Fibroblast of mammary gland (primary cell): ENCODE measurements at regions not wholly inside any gene's neighbourhood (a gene's known extent, or its start where the extent isn't known, plus 50 kb on each side); places are given as distances from the start of the nearest gene placed in this dataset.

ENCODE experiments used
- DNase-seq: peaks from one replicate; pipeline ENCODE4 v3.0.0-alpha.2; 2010; ENCODE audit warnings: low read depth
- H3K4me3 ChIP-seq: 2 replicates; pipeline ENCODE4 v1.5.1; 2011; ENCODE audit warnings: low read depth, mild to moderate bottlenecking, low read length, moderate library complexity; ENCODE audit not compliant: control insufficient read depth
- TF ChIP-seq, protein P1 (sequence below): conservative IDR thresholded peaks from 2 replicates; pipeline ENCODE4 v1.5.1; 2011; ENCODE audit warnings: low read depth, low read length, inconsistent platforms; ENCODE audit not compliant: control insufficient read depth, insufficient read depth

DNA sequence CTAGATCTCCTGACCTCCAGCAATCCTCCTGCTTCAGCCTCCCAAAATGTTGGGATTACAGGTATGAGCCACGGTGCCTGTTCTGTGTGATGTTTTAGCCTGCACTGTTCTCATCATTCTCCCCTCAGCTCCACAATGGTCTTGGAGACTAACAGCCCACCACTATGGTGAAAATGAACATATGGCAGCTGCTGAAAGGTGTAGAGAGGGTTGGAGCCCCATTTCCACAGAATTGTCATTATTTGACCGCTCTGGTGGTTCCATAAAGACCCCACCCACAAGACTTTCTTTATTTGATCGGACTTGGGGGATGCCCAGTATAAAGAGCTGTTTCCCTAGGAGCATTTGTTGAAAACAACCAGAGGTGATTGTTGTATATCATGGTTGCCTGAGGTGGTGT, 67.9 kb upstream of the SEPTIN5 start:
- TF ChIP-seq, protein P1, sequence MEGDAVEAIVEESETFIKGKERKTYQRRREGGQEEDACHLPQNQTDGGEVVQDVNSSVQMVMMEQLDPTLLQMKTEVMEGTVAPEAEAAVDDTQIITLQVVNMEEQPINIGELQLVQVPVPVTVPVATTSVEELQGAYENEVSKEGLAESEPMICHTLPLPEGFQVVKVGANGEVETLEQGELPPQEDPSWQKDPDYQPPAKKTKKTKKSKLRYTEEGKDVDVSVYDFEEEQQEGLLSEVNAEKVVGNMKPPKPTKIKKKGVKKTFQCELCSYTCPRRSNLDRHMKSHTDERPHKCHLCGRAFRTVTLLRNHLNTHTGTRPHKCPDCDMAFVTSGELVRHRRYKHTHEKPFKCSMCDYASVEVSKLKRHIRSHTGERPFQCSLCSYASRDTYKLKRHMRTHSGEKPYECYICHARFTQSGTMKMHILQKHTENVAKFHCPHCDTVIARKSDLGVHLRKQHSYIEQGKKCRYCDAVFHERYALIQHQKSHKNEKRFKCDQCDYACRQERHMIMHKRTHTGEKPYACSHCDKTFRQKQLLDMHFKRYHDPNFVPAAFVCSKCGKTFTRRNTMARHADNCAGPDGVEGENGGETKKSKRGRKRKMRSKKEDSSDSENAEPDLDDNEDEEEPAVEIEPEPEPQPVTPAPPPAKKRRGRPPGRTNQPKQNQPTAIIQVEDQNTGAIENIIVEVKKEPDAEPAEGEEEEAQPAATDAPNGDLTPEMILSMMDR: no peak
- no peak overlapping the region for H3K4me3 ChIP-seq
- DNase-seq: no peak

DNA sequence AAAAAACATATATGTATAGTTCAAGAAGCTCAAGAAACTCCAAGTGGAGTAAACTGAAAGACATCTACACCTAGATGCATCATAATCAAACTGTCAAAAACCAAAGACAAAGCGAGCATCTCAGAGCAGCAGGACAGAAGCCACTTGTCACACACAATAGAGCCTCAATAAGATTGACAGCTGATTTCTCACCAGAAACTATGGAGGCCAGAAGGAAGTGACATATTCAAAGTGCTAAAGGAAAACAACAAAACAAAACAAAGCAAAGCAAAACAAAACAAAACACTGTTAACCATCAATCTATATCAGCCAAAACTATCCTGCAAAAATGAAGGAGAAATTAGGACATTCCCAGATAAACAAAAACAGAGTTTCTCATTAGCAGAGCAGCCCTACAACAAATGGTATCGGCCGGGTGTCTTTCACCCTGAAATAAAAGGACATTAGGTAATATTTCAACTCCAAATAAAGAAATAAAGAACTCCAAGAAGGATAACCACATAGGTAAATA, 65.8 kb upstream of the SEPTIN5 start:
- no peak for DNase-seq
- TF ChIP-seq, protein P1: no peak
- H3K4me3 ChIP-seq: no peak overlapping the region

DNA sequence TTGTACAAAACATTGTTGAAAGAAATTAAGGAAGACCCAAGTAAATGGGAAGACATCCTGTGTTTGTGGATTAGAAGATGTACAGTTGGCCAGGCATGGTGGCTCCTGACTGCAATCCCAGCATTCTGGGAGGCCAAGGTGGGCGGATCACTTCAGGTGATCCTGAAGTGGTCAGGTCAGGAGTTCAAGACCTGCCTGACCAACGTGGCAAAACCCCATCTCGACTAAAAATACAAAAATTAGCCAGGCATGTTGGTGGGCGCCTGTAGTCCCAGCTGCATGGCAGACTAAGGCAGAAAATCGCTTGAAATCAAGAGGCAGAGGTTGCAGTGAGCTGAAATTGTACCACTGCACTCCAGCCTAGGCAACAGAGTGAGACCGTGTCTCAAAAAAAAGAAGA, 62.0 kb upstream of the SEPTIN5 start:
- no peak for DNase-seq
- no peak overlapping the region for H3K4me3 ChIP-seq
- TF ChIP-seq, protein P1: no peak

DNA sequence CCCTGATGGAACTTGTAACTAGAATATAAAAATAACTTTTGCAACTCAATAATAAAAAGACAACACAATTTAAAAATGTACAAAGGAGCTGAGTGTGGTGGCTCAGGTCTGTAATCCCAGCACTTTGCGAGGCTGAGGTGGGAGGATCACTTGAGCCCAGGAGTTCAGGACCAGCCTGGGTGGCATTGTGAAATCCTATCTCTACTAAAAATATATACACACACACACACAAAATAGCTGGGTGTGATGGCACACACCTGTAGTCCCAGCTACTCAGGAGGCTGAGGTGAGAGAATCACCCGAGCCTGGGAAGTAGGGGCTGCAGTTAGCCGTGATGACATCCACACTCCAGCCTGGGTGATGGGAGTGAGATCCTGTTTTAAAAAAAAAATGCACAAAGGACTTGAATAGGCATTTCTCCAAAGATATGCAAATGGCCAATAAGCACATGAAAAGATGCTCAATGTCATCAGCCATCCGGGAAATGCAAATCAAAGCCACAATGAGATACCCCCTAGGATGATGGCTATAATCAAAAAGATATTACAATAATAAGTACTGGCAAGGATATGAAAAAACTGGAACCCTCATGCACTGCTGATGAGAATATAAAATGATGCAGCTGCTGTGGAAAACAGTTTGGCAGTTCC, 59.8 kb upstream of the SEPTIN5 start:
- no peak overlapping the region for H3K4me3 ChIP-seq
- TF ChIP-seq, protein P1: no peak
- no peak for DNase-seq

DNA sequence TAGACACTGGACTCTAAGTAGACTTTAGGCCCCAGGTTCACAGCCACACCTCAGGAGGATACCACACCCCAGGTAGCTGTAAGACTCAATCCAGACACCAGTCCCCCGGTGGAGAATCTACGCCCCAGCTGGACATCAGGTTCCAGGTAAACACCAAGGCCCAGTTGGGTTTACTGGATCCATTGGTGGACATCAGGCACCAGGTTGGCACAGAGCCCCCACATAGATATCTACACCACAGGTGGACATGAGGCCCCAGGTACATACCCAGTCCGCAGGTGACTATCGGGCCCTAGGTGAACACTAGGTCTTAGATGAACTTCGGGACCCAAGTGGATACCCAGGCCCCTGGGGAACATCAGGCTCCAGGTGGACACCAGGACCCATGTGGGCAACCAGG, 58.9 kb upstream of the SEPTIN5 start:
- no peak overlapping the region for H3K4me3 ChIP-seq
- TF ChIP-seq, protein P1: no peak
- no peak for DNase-seq

DNA sequence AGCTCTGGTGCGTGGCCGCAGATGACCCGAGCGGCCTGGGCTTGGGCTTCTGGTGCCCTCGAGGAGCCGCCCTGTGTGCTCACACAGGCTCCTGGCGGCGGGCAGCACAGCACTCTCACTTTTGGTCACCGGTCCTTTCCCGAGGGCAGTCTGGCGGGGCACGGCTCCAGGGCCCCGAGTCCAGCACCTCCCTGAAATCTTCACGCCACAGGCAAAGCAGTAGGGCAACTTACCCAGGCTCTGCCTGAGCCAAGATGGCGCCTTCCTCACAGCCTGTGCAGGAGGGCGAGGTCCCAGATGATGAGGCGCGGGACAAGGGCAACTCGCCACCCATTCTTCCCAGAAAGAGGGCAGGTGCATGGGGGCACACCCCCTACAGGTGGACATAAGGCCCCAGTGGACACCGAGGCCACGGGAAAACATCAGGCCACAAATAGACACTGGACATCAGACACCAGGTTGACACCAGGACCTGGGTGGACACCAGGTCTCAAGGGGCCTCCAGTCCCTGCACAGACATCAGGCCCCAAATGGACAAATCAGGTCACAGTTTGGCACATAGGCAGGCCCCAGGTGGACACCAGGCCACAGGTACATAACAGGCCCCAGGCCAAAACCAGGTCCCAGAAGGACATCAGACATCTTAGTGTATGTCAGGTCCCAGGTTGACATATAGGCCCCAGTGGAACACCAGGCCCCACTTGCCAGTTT, 57.6 kb upstream of the SEPTIN5 start:
- TF ChIP-seq, protein P1: no peak
- H3K4me3 ChIP-seq: no peak overlapping the region
- DNase-seq: no peak
